Hepatocyte (in vitro differentiated cells): ENCODE measurements at regions not wholly inside any gene's neighbourhood (a gene's known extent, or its start where the extent isn't known, plus 50 kb on each side); places are given as distances from the start of the nearest gene placed in this dataset.

ENCODE experiments used
- DNase-seq: peaks from one replicate; pipeline ENCODE4 v3.0.0-alpha.2; 2016; ENCODE audit warnings: low spot score
- H2AFZ ChIP-seq: fragments of 200-600 bp; sonication (generic); 2 replicates; pipeline ENCODE4 v1.6.0; 2016; ENCODE audit warnings: antibody characterized with exemption, mild to moderate bottlenecking
- H3K27ac ChIP-seq: fragments of 200-600 bp; sonication (generic); 2 replicates; pipeline ENCODE4 v1.5.1; 2016; ENCODE audit warnings: mild to moderate bottlenecking
- H3K27me3 ChIP-seq: fragments of 200-600 bp; sonication (generic); 2 replicates; pipeline ENCODE4 v1.6.1; 2016
- H3K36me3 ChIP-seq: fragments of 200-600 bp; sonication (generic); replicated peaks from 2 replicates; pipeline ENCODE4 v1.5.1; 2016; ENCODE audit warnings: low read depth; ENCODE audit not compliant: insufficient read depth
- H3K4me1 ChIP-seq: fragments of 200-600 bp; sonication (generic); 2 replicates; pipeline ENCODE4 v1.5.1; 2016; ENCODE audit warnings: mild to moderate bottlenecking, moderate library complexity; ENCODE audit not compliant: insufficient read depth
- H3K4me2 ChIP-seq: fragments of 200-600 bp; sonication (generic); 2 replicates; pipeline ENCODE4 v1.6.0; 2016
- H3K4me3 ChIP-seq: fragments of 200-600 bp; sonication (generic); 2 replicates; pipeline ENCODE4 v1.5.1; 2016; ENCODE audit warnings: mild to moderate bottlenecking
- H3K79me2 ChIP-seq: fragments of 200-600 bp; sonication (generic); 2 replicates; pipeline ENCODE4 v1.6.0; 2017; ENCODE audit warnings: mild to moderate bottlenecking
- H3K9me2 ChIP-seq: fragments of 200-600 bp; sonication (generic); replicated peaks from 2 replicates; pipeline ENCODE4 v1.6.0; 2017; ENCODE audit warnings: mild to moderate bottlenecking; ENCODE audit not compliant: insufficient read depth
- H3K9me3 ChIP-seq: fragments of 200-600 bp; sonication (generic); 2 replicates; pipeline ENCODE4 v1.5.1; 2016; ENCODE audit warnings: low read depth, mild to moderate bottlenecking
- H4K20me1 ChIP-seq: fragments of 200-600 bp; sonication (generic); 2 replicates; pipeline ENCODE4 v1.6.0; 2016; ENCODE audit warnings: mild to moderate bottlenecking; ENCODE audit not compliant: insufficient read depth, poor library complexity, severe bottlenecking
- EZH2 ChIP-seq: fragments of 200-600 bp; sonication (generic); IDR thresholded peaks from 2 replicates; pipeline ENCODE4 v1.6.1; 2016; ENCODE audit warnings: antibody characterized with exemption, mild to moderate bottlenecking, borderline replicate concordance
- EZH2phosphoT487 ChIP-seq: fragments of 200-600 bp; sonication (generic); IDR thresholded peaks from one replicate; pipeline ENCODE4 v1.6.1; 2018; ENCODE audit warnings: antibody characterized with exemption, mild to moderate bottlenecking, low read depth, moderate library complexity; ENCODE audit not compliant: unreplicated experiment, severe bottlenecking
- WGBS: methylation state at CpG from one replicate; pipeline ENCODE4 v1.1.6; 2016; ENCODE audit warnings: low lambda C conversion rate; ENCODE audit errors: missing lambda C conversion rate; 5-methylcytosine and 5-hydroxymethylcytosine counted together
- TF ChIP-seq, protein P1 (sequence below): fragments of 200-600 bp; sonication (generic); IDR thresholded peaks from 2 replicates; pipeline ENCODE4 v1.5.1; 2016; ENCODE audit warnings: antibody characterized with exemption, mild to moderate bottlenecking; ENCODE audit not compliant: poor library complexity

DNA sequence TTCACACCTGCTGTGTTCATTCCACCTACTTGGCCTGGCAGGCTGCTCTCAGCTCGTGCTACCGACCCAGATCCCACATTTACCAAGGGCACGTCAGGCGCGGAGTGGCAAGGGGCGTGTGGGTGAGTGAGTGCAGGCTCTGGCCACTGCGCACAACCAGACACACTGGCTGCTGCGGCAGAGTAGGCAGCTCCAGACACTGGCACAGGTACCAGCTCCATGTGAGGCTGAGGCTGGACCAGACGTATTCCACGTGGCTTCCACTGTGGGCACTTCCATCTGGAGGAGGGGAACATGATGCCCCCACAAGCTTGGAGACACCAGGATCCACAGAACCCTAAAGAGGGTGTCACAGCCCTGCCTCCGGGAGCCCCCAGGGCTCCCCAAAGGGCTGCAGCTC lies 74.6 kb upstream of the ZNF804A start:
- WGBS, result 91% methylated on average over 11 of the region's 11 CpGs

DNA sequence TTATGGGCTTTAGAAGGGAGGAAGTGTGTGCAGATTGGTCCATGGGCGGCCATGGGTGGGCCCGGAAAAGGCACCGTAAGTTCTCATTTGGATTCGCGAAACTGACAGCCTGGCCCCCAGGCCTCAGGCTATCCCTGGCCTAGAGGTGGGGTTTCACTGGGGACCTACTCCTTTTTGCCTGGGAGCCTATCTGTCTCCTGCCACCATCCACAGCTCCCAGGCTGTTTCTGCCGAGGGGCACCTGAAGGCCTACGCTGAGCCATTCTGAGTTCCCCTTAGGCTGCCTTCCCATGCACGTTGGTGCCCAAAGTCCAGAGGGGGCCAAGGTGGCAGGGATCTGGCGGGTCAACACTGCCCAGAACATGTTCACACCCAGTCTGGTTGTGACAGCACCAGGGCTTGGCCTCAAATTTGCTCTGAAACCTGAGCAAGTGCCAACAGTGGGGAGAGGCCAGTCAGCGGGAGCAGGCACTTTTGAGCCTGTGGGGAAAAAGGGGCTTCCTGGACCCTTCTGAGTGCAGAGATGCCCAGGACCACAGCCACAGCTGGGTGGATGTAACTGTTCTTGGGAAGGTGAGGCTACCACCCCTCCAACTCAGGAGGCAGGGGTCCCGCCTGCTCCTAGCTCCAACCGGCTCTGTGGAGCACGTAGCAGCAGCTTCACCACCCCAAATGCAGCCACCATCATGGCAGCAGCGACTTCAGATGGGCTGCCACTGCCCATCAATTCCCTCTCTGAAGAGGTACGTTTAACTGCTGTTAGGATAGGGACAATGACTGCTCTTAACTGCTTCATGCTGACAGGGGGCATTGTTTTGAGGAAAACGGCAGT lies 73.6 kb upstream of the ZNF804A start:
- H3K4me3 ChIP-seq, result no peak overlapping the region
- no peak overlapping the region for H3K27ac ChIP-seq
- no peaks in the 10 kb centered on the region for H3K4me1 ChIP-seq
- no peaks in the 10 kb centered on the region for H4K20me1 ChIP-seq
- H3K4me2 ChIP-seq, result no peak overlapping the region
- H3K9me2 ChIP-seq, result no peaks in the 10 kb centered on the region
- 83% methylated on average over 16 of the region's 16 CpGs for WGBS
- H3K27me3 ChIP-seq, result no peaks in the 10 kb centered on the region
- H3K79me2 ChIP-seq, result no peaks in the 10 kb centered on the region
- H3K36me3 ChIP-seq, result no peaks in the 10 kb centered on the region
- TF ChIP-seq, protein P1, sequence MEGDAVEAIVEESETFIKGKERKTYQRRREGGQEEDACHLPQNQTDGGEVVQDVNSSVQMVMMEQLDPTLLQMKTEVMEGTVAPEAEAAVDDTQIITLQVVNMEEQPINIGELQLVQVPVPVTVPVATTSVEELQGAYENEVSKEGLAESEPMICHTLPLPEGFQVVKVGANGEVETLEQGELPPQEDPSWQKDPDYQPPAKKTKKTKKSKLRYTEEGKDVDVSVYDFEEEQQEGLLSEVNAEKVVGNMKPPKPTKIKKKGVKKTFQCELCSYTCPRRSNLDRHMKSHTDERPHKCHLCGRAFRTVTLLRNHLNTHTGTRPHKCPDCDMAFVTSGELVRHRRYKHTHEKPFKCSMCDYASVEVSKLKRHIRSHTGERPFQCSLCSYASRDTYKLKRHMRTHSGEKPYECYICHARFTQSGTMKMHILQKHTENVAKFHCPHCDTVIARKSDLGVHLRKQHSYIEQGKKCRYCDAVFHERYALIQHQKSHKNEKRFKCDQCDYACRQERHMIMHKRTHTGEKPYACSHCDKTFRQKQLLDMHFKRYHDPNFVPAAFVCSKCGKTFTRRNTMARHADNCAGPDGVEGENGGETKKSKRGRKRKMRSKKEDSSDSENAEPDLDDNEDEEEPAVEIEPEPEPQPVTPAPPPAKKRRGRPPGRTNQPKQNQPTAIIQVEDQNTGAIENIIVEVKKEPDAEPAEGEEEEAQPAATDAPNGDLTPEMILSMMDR, result no peak
- TF ChIP-seq EZH2 (no peak), EZH2phosphoT487 (no peak)
- H2AFZ ChIP-seq, result no peak overlapping the region
- no peak for DNase-seq
- H3K9me3 ChIP-seq, result no peaks in the 10 kb centered on the region

More for the DNA sequence above, 74.6 kb upstream of the ZNF804A start:
- Histone ChIP-seq H3K27ac (no peak overlapping the region), H3K36me3 (no peaks in the 10 kb centered on the region), H3K4me2 (no peak overlapping the region), H3K9me2 (no peaks in the 10 kb centered on the region), H3K79me2 (no peaks in the 10 kb centered on the region), H3K9me3 (no peaks in the 10 kb centered on the region), H2AFZ (no peak overlapping the region), H3K27me3 (no peaks in the 10 kb centered on the region), H4K20me1 (no peaks in the 10 kb centered on the region), H3K4me1 (no peaks in the 10 kb centered on the region), H3K4me3 (no peak overlapping the region)
- TF ChIP-seq EZH2phosphoT487, result no peak
- TF ChIP-seq, protein P1, result no peak
- no peak for TF ChIP-seq EZH2
- no peak for DNase-seq

DNA sequence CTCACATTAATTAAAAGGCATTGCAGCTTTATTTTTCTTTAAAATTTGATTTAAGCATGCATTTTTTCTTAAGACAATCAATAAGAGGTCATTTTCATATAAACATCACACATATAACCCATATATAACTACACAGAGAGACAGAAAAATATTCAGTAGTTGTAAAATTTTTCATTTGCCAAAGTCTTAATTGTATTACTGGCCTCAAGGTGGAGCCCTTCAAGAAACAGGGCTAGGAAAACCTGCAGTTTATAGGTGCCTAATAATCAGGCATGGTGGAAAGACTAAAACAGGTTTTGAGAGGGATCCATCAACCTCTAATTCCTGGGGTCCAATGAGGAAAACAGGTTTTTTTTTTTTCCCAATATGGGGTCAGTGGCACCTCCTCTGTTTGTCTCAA lies 71.3 kb upstream of the ZNF804A start:
- Histone ChIP-seq H3K4me1 (no peaks in the 10 kb centered on the region), H3K79me2 (no peaks in the 10 kb centered on the region), H3K4me3 (no peak overlapping the region), H3K27ac (no peak overlapping the region), H3K4me2 (no peak overlapping the region), H3K9me3 (no peaks in the 10 kb centered on the region), H3K36me3 (no peaks in the 10 kb centered on the region), H4K20me1 (no peaks in the 10 kb centered on the region), H2AFZ (no peak overlapping the region), H3K9me2 (no peaks in the 10 kb centered on the region), H3K27me3 (no peaks in the 10 kb centered on the region)
- TF ChIP-seq EZH2, result no peak
- TF ChIP-seq EZH2phosphoT487, result no peak
- TF ChIP-seq, protein P1, result no peak
- DNase-seq, result no peak

DNA sequence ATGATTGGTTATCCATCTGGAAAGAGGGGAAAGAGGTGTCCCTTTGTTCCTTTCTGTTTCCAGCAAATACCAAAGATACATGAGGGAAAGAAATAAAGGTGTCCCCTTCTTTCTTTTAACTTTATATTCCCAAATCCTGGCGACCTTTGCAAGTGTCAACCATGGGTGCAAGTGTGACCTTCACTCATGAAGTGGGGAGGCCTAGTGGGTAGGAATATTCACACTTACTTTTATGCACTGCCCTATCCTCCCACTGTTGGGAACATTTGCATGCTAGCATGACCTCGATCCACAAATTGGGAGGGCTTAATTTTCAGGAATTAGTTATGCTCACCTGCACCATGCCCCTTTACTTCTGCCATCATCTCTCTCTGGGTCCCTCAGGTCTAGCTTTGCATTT lies 70.2 kb upstream of the ZNF804A start:
- DNase-seq, result no peak
- Histone ChIP-seq H3K79me2 (no peaks in the 10 kb centered on the region), H3K36me3 (no peaks in the 10 kb centered on the region), H3K4me3 (no peak overlapping the region), H3K4me1 (no peaks in the 10 kb centered on the region), H3K27me3 (no peaks in the 10 kb centered on the region), H3K9me2 (no peaks in the 10 kb centered on the region), H4K20me1 (no peaks in the 10 kb centered on the region), H3K9me3 (no peaks in the 10 kb centered on the region), H3K4me2 (no peak overlapping the region), H2AFZ (no peak overlapping the region), H3K27ac (no peak overlapping the region)
- WGBS, result 75% methylated on average over 2 of the region's 2 CpGs
- no peak for TF ChIP-seq EZH2phosphoT487
- TF ChIP-seq, protein P1, result no peak
- TF ChIP-seq EZH2, result no peak
